G401 (cell line): ENCODE measurements at regions not wholly inside any gene's neighbourhood (a gene's known extent, or its start where the extent isn't known, plus 50 kb on each side); places are given as distances from the start of the nearest gene placed in this dataset.

Source experiments
- DNase-seq: peaks from one replicate; pipeline ENCODE4 v3.0.0-alpha.2; 2015; ENCODE audit warnings: low spot score
- in situ Hi-C: cut with HindIII; loops from 2 replicates; pipeline ENCODE4 v1.10.0; 2016; ENCODE audit warnings: low sequenced_read_pairs, mixed read lengths

GRCh38 chr3:140752499-140752898 lies 74.6 kb downstream of the TRIM42 start:
- DNase-seq: no peak
- in situ Hi-C loops: no loop called here

DNA sequence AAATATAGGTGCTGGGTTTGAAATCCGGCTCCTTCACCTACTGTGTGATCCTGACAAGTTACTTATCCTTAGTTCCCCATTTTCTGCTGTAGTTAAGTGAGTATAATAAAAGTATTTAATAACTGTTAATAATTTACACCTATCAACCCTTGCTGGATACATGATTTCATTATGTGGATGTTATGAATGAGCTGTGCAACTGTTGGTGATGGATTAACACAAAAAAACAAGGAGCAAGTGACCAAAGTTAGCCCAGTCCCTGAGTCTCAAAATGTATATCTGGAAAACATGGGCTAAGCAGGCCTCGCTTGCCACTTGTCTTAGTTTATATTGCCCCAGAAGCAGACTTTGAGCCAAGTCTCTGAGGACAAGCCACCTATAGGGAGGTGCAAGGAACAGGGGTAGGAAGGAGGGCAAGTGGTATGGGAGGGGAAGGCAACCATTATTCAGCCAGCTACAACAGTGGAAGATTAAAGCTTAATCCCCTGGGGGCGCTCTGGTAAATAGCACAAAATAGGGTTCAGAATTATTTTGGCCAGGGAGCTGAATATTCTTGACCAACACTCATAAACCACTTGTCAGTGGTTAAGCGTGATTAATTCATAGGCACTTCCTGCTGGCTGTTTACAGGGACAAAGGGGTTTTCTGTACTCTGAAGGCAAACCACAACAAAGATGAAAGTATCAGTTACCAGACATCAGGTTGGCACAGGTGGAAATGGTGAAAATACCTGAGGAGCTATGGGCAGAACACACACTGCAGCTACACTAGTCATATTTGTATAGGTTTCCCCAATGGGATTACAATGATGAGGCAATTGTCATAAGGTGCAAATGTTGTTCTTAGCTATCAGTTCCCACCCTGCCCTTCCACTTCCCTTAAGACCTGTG lies 76.2 kb downstream of the TRIM42 start:
- in situ Hi-C loops: no loop called here
- no peak for DNase-seq

DNA sequence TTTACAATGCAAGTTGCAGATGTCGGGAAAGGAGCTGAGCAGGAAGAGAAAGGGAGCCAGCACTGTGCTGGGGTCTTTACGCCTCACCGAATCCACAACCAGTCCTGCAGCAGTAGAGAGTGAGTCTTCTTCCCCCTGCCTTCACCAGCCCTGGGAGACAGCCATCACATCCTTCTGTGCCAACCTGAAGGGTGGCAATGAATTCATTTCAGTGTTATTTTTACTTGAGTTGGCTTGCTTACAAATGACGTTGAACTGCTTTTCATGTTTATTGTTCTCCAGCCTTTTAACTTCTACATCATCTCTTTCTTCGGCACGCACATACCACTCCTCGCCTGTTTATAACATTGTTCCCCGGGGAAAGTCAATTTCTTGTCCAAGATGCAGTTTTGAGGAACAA lies 77.1 kb downstream of the TRIM42 start:
- DNase-seq: no peak

GRCh38 chr3:140756240-140757016 lies 78.6 kb downstream of the TRIM42 start:
- DNase-seq: no peak
- in situ Hi-C loops: no loop called here

More for the DNA sequence above, 77.1 kb downstream of the TRIM42 start:
- in situ Hi-C loops: no loop called here

GRCh38 chr3:140758791-140759444 lies 81.1 kb downstream of the TRIM42 start:
- in situ Hi-C loops: no loop called here
- DNase-seq: no peak

DNA sequence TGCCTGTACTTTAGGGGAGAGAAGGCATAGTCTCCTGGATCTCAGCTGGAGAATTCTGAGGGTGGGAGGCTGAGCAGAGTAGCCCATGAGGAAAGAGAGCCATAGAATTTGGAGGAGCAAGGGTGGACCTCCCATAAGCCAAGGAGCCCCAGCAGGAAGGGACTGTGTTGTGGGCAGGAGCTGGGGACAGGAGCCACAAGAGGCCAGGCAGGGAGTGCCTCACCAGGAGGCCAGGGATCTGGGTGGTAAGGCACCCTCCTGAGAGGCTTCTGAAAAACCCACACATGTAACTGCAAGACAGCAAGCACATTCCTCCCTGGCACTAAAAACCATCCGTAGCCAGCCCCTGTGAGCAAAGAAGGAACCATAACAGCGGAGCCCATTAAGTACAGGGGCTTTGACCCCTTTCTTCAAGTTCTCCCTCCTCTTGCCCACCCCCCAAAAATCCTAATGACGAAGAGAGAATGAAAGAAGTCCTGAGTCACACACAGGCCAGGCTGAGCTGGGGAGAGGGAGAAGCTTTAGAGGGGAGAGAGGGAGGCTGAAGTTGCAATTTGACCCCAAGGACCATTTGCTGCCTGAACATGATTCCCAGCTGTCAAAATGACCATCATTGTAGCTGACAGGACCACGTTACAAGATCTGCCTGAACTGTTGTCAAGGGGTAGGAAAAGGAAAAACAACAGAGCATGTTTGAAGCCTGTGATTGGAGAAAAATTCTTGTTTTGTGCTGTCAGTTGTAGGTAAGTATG lies 82.6 kb downstream of the TRIM42 start:
- DNase-seq: no peak
- in situ Hi-C loops: no loop called here

GRCh38 chr3:140761076-140761639 lies 83.3 kb downstream of the TRIM42 start:
- in situ Hi-C loops: no loop called here
- no peak for DNase-seq

DNA sequence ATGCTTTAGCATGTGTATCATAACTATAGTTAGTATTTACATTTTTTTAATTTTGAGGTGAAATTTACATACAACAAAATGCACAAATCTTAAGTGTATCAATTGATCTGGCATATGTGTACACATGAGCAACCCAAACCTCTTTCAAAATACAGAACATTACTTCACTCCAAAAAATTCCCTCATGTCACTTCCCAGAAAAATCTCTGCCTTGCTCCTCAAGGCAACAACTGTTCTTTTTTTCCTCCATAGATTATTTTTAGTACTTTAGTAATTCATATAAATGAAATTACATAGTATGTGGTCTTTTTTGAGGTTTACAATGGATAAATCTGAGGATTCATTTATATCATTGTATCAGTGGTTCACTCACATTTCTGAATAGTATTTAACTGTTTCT lies 84.9 kb downstream of the TRIM42 start:
- no peak for DNase-seq
- in situ Hi-C loops: no loop called here

DNA sequence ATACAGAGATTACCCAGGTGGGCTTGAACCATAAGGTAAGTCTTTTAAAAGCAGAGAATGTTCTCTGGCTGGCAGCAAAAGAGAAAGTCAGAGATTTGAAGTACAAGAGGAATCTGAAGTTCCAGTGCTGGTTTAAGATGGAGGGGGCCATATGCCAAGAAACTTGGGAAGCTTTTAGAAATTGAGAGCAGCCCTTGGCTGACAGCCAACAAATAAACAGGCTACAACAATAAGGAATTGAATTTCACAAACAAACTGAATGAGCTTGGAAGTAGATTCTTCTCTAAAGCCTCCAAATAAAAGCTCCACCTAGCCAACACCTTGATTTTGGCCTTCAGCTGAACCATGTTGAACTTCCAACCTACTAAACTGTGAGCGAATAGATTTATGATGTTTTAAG lies 85.7 kb downstream of the TRIM42 start:
- no peak for DNase-seq
- in situ Hi-C loops: no loop called here

- DNase-seq: no peak
- in situ Hi-C loops: no loop called here
Observed at GRCh38 chr3:140765246-140765645, 87.4 kb downstream of the TRIM42 start.

GRCh38 chr3:140766465-140766864 lies 88.6 kb downstream of the TRIM42 start:
- in situ Hi-C loops: no loop called here
- DNase-seq: no peak

GRCh38 chr3:140767566-140767965 lies 89.7 kb downstream of the TRIM42 start:
- no peak for DNase-seq
- in situ Hi-C loops: no loop called here

GRCh38 chr3:140768941-140769340 lies 91.1 kb downstream of the TRIM42 start:
- no peak for DNase-seq
- in situ Hi-C loops: no loop called here

- in situ Hi-C loops: no loop called here
Observed at GRCh38 chr3:140769951-140770350, 92.1 kb downstream of the TRIM42 start.

GRCh38 chr3:140770977-140771667 lies 93.3 kb downstream of the TRIM42 start:
- in situ Hi-C loops: no loop called here
- DNase-seq: no peak

More at GRCh38 chr3:140769951-140770350, 92.1 kb downstream of the TRIM42 start:
- no peak for DNase-seq

GRCh38 chr3:140777631-140778233 lies 99.9 kb downstream of the TRIM42 start:
- DNase-seq: no peak
- in situ Hi-C loops: no loop called here

GRCh38 chr3:140791368-140791767 lies 113.5 kb downstream of the TRIM42 start:
- in situ Hi-C loops: no loop called here
- DNase-seq: no peak

GRCh38 chr3:140794507-140794906 lies 116.6 kb downstream of the TRIM42 start:
- in situ Hi-C loops: no loop called here

More at GRCh38 chr3:140794507-140794906, 116.6 kb downstream of the TRIM42 start:
- DNase-seq: no peak
